Upper lobe of right lung (tissue), 1 donor: ENCODE measurements at regions not wholly inside any gene's neighbourhood (a gene's known extent, or its start where the extent isn't known, plus 50 kb on each side); places are given as distances from the start of the nearest gene placed in this dataset.

ENCODE experiments used
- ATAC-seq: fragments of 200-7000 bp; cut with Tn5 transposase; one replicate; pipeline ENCODE4 v1.9.1; 2020; ENCODE audit warnings: mild to moderate bottlenecking, moderate library complexity
- DNase-seq: peaks from one replicate; pipeline ENCODE4 v3.0.0-alpha.2; 2020
- H3K27ac ChIP-seq: fragments of 200-600 bp; one replicate; pipeline ENCODE4 v1.8.0; 2022
- H3K27me3 ChIP-seq: fragments of 200-600 bp; one replicate; pipeline ENCODE4 v1.8.0; 2022; ENCODE audit warnings: mild to moderate bottlenecking
- H3K36me3 ChIP-seq: fragments of 200-600 bp; one replicate; pipeline ENCODE4 v1.8.0; 2022
- H3K4me1 ChIP-seq: fragments of 200-600 bp; one replicate; pipeline ENCODE4 v1.8.0; 2022
- H3K4me3 ChIP-seq: fragments of 200-600 bp; one replicate; pipeline ENCODE4 v1.8.0; 2022; ENCODE audit warnings: mild to moderate bottlenecking
- H3K9me3 ChIP-seq: fragments of 200-600 bp; one replicate; pipeline ENCODE4 v1.8.0; 2022
- CTCF ChIP-seq: fragments of 200-600 bp; IDR thresholded peaks from one replicate; pipeline ENCODE4 v1.8.0; 2022; ENCODE audit warnings: antibody characterized with exemption
- intact Hi-C: fragments of 100-400 bp; cut with DNase I; formaldehyde crosslinking; loops from one replicate; pipeline ENCODE4 v1.11.0; 2022
- donor health status: DM: no; HTN: yes; CAD: no; lungs with severe emphysema.

GRCh38 chr11:23991165-23991539, 505.7 kb upstream of the LUZP2 start:
- H3K4me3 ChIP-seq = no peak overlapping the region
- no peak for TF ChIP-seq CTCF
- peaks cover 4% of the 10 kb centered on the region for H3K4me1 ChIP-seq
- no peak for ATAC-seq
- no peaks in the 10 kb centered on the region for H3K36me3 ChIP-seq
- H3K27me3 ChIP-seq = no peaks in the 10 kb centered on the region
- no peak for DNase-seq
- no peaks in the 10 kb centered on the region for H3K9me3 ChIP-seq
- intact Hi-C loops = no loop called here
- no peak overlapping the region for H3K27ac ChIP-seq

GRCh38 chr11:23995891-23996290, 501.0 kb upstream of the LUZP2 start:
- no peaks in the 10 kb centered on the region for H3K36me3 ChIP-seq
- no peak overlapping the region for H3K27ac ChIP-seq
- TF ChIP-seq CTCF = no peak
- H3K9me3 ChIP-seq = no peaks in the 10 kb centered on the region
- H3K4me1 ChIP-seq = peaks cover 2% of the 10 kb centered on the region
- DNase-seq (no peak), ATAC-seq (no peak)
- no peaks in the 10 kb centered on the region for H3K27me3 ChIP-seq
- no peak overlapping the region for H3K4me3 ChIP-seq
- intact Hi-C loops = no loop called here

- no peaks in the 10 kb centered on the region for H3K36me3 ChIP-seq
- no peak overlapping the region for H3K27ac ChIP-seq
- TF ChIP-seq CTCF = no peak
- no peaks in the 10 kb centered on the region for H3K4me1 ChIP-seq
- no peaks in the 10 kb centered on the region for H3K9me3 ChIP-seq
- DNase-seq (no peak), ATAC-seq (no peak)
- intact Hi-C loops = no loop called here
- no peaks in the 10 kb centered on the region for H3K27me3 ChIP-seq
- no peak overlapping the region for H3K4me3 ChIP-seq
These were observed 499.5 kb upstream of the LUZP2 start for GRCh38 chr11:23997356-23997755.

- no peak for TF ChIP-seq CTCF
- no peak overlapping the region for H3K4me3 ChIP-seq
- H3K36me3 ChIP-seq = no peaks in the 10 kb centered on the region
- H3K9me3 ChIP-seq = no peaks in the 10 kb centered on the region
- H3K4me1 ChIP-seq = no peaks in the 10 kb centered on the region
- no peaks in the 10 kb centered on the region for H3K27me3 ChIP-seq
- no peak overlapping the region for H3K27ac ChIP-seq
- ATAC-seq (no peak), DNase-seq (no peak)
- intact Hi-C loops = no loop called here
These were observed 491.5 kb upstream of the LUZP2 start for GRCh38 chr11:24005202-24005876.

- Histone ChIP-seq H3K4me1 (no peaks in the 10 kb centered on the region), H3K27me3 (no peaks in the 10 kb centered on the region), H3K4me3 (no peak overlapping the region), H3K36me3 (no peaks in the 10 kb centered on the region), H3K27ac (no peak overlapping the region), H3K9me3 (no peaks in the 10 kb centered on the region)
- no peak for TF ChIP-seq CTCF
- intact Hi-C loops = no loop called here
- no peak for DNase-seq
- no peak for ATAC-seq
These were observed 453.0 kb upstream of the LUZP2 start for GRCh38 chr11:24043842-24044241.

GRCh38 chr11:24046731-24047130, 450.1 kb upstream of the LUZP2 start:
- H3K27ac ChIP-seq = no peak overlapping the region
- H3K9me3 ChIP-seq = no peaks in the 10 kb centered on the region
- intact Hi-C loops = no loop called here
- H3K4me1 ChIP-seq = no peaks in the 10 kb centered on the region
- H3K4me3 ChIP-seq = no peak overlapping the region
- DNase-seq (no peak), ATAC-seq (no peak)
- no peaks in the 10 kb centered on the region for H3K27me3 ChIP-seq
- no peaks in the 10 kb centered on the region for H3K36me3 ChIP-seq
- no peak for TF ChIP-seq CTCF
